Endothelial cell of umbilical vein (primary cell): ENCODE measurements at regions not wholly inside any gene's neighbourhood (a gene's known extent, or its start where the extent isn't known, plus 50 kb on each side); places are given as distances from the start of the nearest gene placed in this dataset.

ENCODE experiments used
- CTCF ChIP-seq, 2 donors: IDR thresholded peaks; 1 replicate in 1 of 2; 2 replicates in 1 of 2; pipeline ENCODE4 v1.5.1; 2011; ENCODE audit warnings: low read length in 2 of 2, mild to moderate bottlenecking in 2 of 2, moderate library complexity in 2 of 2, control low read depth in 1 of 2, inconsistent platforms in 1 of 2, low read depth in 1 of 2; ENCODE audit not compliant: insufficient read depth in 1 of 2; ENCODE audit errors: extremely low read depth in 1 of 2
- EZH2 ChIP-seq: IDR thresholded peaks from 2 replicates; pipeline ENCODE4 v1.6.1; 2012; ENCODE audit warnings: borderline replicate concordance, low read depth, mild to moderate bottlenecking, moderate library complexity, low read length, inconsistent platforms; ENCODE audit not compliant: severe bottlenecking
- FOS ChIP-seq: IDR thresholded peaks from 2 replicates; pipeline ENCODE4 v1.6.1; 2011; ENCODE audit warnings: mild to moderate bottlenecking, low read length, moderate library complexity, borderline replicate concordance; ENCODE audit not compliant: insufficient read depth
- GATA2 ChIP-seq: IDR thresholded peaks from 2 replicates; pipeline ENCODE4 v1.7.0; 2011; ENCODE audit warnings: low read depth, mild to moderate bottlenecking, moderate library complexity, mixed read lengths, low read length; ENCODE audit not compliant: insufficient read length, insufficient read depth
- JUN ChIP-seq: IDR thresholded peaks from 2 replicates; pipeline ENCODE4 v1.6.1; 2011; ENCODE audit warnings: borderline replicate concordance, low read depth; ENCODE audit not compliant: insufficient read length, insufficient read depth
- MAX ChIP-seq: IDR thresholded peaks from 2 replicates; pipeline ENCODE4 v1.6.1; 2011; ENCODE audit not compliant: insufficient read depth, insufficient read length
- POLR2A ChIP-seq: IDR thresholded peaks from 2 replicates; pipeline ENCODE4 v1.6.1; 2012; ENCODE audit warnings: low read depth, mild to moderate bottlenecking, control low read depth, low read length
- POLR2AphosphoS5 ChIP-seq: IDR thresholded peaks from 2 replicates; pipeline ENCODE4 v1.6.1; 2012; ENCODE audit warnings: low read depth, mild to moderate bottlenecking, control low read depth, low read length, moderate library complexity; ENCODE audit not compliant: insufficient read depth

DNA sequence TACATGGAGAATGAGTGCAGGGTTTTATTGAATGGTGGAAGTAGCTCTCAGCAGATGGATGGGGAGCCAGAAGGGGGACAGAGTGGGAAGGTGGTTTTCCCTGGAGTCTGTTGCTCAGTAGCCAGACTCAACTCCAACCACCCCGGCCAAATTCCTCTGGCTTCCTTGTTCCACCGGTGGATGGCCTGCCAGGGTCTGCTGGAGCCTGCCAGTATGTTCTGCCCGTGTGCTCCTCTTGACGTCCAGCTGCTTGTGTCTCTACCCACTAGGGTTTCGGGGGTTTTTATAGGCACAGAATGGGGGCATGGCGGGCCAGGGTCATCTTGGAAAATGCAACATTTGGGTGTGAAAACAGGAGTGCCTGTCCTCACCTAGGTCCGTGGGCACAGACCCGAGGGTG, 51.4 kb upstream of the KLF9 start:
- TF ChIP-seq POLR2AphosphoS5 (no peak), JUN (no peak), CTCF (IDR thresholded peaks at IDR 0.05; ENCODE audit: extremely low read depth in 1 of 2, insufficient read depth in 1 of 2, low read depth in 1 of 2, low read length in 2 of 2) (no peak), POLR2A (no peak), GATA2 (no peak), MAX (no peak), FOS (no peak), EZH2 (no peak)
